SK-N-SH (cell line): ENCODE measurements at regions not wholly inside any gene's neighbourhood (a gene's known extent, or its start where the extent isn't known, plus 50 kb on each side); places are given as distances from the start of the nearest gene placed in this dataset.

Experiments
- CTCF ChIA-PET: fragments of 300-600, 350-600 bp; formaldehyde crosslinking; extraction: SDS; loops from one replicate; lab custom pipeline; 2021; lab: Yijun Ruan, JAX
- POLR2A ChIA-PET: fragments of 350-600 bp; sonication (Branson Sonifier 250); formaldehyde crosslinking; extraction: SDS; loops from one replicate; lab custom pipeline; 2020; ENCODE audit warnings: antibody characterized with exemption, inconsistent platforms; lab: Yijun Ruan, JAX
- DNase-seq: peaks from one replicate; pipeline ENCODE4 v3.0.0; 2012
- H2AFZ ChIP-seq: fragments of 200-600 bp; sonication (generic); 2 replicates; pipeline ENCODE4 v1.8.1; 2016; ENCODE audit warnings: antibody characterized with exemption, mild to moderate bottlenecking, low read depth
- H3F3A ChIP-seq: fragments of 200-600 bp; sonication (generic); replicated peaks from 2 replicates; pipeline ENCODE3; 2016; ENCODE audit warnings: antibody characterized with exemption, mild to moderate bottlenecking; ENCODE audit not compliant: insufficient read depth
- H3K27ac ChIP-seq, 2 experiments: fragments of 200-500 bp in 1 of 2; fragments of 200-600 bp in 1 of 2; sonication (Bioruptor generic) in 1 of 2; sonication (generic), shearing (Covaris generic) in 1 of 2; 2 replicates each; pipeline versions ENCODE4 v1.5.1 to v1.6.1; 2014 to 2016; ENCODE audit warnings: low read depth in 2 of 2, inconsistent platforms in 1 of 2, low read length in 1 of 2, mild to moderate bottlenecking in 1 of 2, mixed read lengths in 1 of 2
- H3K27me3 ChIP-seq: fragments of 200-600 bp; sonication (generic), shearing (Covaris generic); 2 replicates; pipeline ENCODE4 v1.6.1; 2016; ENCODE audit warnings: mixed run types; ENCODE audit not compliant: insufficient read depth
- H3K36me3 ChIP-seq, 2 experiments: fragments of 200-500 bp in 1 of 2; fragments of 200-600 bp in 1 of 2; sonication (Bioruptor generic) in 1 of 2; sonication (generic) in 1 of 2; replicated peaks in 1 of 2; 2 replicates each; pipeline versions ENCODE3 to v1.5.1; 2014 to 2016; ENCODE audit warnings: low read length in 1 of 2, mild to moderate bottlenecking in 1 of 2; ENCODE audit not compliant: insufficient read depth in 2 of 2, control insufficient read depth in 1 of 2
- H3K4me1 ChIP-seq, 2 experiments: fragments of 200-500 bp in 1 of 2; fragments of 200-600 bp in 1 of 2; sonication (Bioruptor generic) in 1 of 2; sonication (generic), shearing (Covaris generic) in 1 of 2; 2 replicates each; pipeline versions ENCODE4 v1.5.1 to v1.6.1; 2014 to 2016; ENCODE audit warnings: low read depth in 1 of 2, low read length in 1 of 2, mixed run types in 1 of 2; ENCODE audit not compliant: insufficient read depth in 2 of 2, control insufficient read depth in 1 of 2
- H3K4me2 ChIP-seq: fragments of 200-600 bp; sonication (generic), shearing (Covaris generic); 2 replicates; pipeline ENCODE4 v1.6.1; 2017; ENCODE audit warnings: mixed run types
- H3K4me3 ChIP-seq, 2 experiments: fragments of 200-500 bp in 1 of 2; fragments of 200-600 bp in 1 of 2; sonication (Bioruptor generic) in 1 of 2; sonication (generic), shearing (Covaris generic) in 1 of 2; 2 replicates each; pipeline versions ENCODE4 v1.5.1 to v1.8.1; 2014 to 2016; ENCODE audit warnings: low read depth in 2 of 2, inconsistent platforms in 1 of 2, low read length in 1 of 2, mild to moderate bottlenecking in 1 of 2, mixed read lengths in 1 of 2, moderate library complexity in 1 of 2
- H3K79me2 ChIP-seq: fragments of 200-600 bp; sonication (generic); 2 replicates; pipeline ENCODE4 v1.8.1; 2017; ENCODE audit warnings: mild to moderate bottlenecking; ENCODE audit not compliant: insufficient read depth
- H3K9ac ChIP-seq: fragments of 200-600 bp; sonication (generic); 2 replicates; pipeline ENCODE4 v1.6.1; 2017; ENCODE audit warnings: mixed run types
- H3K9me2 ChIP-seq: fragments of 200-600 bp; sonication (generic); 2 replicates; pipeline ENCODE4 v1.6.1; 2017; ENCODE audit warnings: mixed run types
- H3K9me3 ChIP-seq: fragments of 200-600 bp; sonication (generic); 2 replicates; pipeline ENCODE4 v1.6.1; 2017; ENCODE audit warnings: mixed run types, mild to moderate bottlenecking, moderate library complexity
- H4K20me1 ChIP-seq: fragments of 200-600 bp; sonication (generic); 2 replicates; pipeline ENCODE4 v1.6.1; 2017; ENCODE audit warnings: mild to moderate bottlenecking, mixed run types; ENCODE audit not compliant: insufficient read depth
- ELF1 ChIP-seq: IDR thresholded peaks from 2 replicates; pipeline ENCODE4 v1.4.0; 2012
- EP300 ChIP-seq, 2 experiments: IDR thresholded peaks; 2 replicates each; pipeline versions ENCODE4 v1.4.0 to v1.6.1; 2012; ENCODE audit warnings: borderline replicate concordance in 1 of 2, low read depth in 1 of 2, low read length in 1 of 2
- FOSL2 ChIP-seq: IDR thresholded peaks from 2 replicates; pipeline ENCODE4 v1.4.0; 2012; ENCODE audit warnings: low read depth, mild to moderate bottlenecking, moderate library complexity, borderline replicate concordance
- FOXJ3 ChIP-seq: sonication (generic); formaldehyde crosslinking; IDR thresholded peaks from 2 replicates; pipeline ENCODE4 v1.5.1; 2020; ENCODE audit warnings: mild to moderate bottlenecking, missing genetic modification reagents
- FOXM1 ChIP-seq: IDR thresholded peaks from 2 replicates; pipeline ENCODE4 v1.4.0; 2012; ENCODE audit warnings: low read depth, mild to moderate bottlenecking
- GABPA ChIP-seq: IDR thresholded peaks from 2 replicates; pipeline ENCODE4 v1.4.0; 2012; ENCODE audit warnings: low read depth, mild to moderate bottlenecking
- GATA2 ChIP-seq: sonication (generic); formaldehyde crosslinking; IDR thresholded peaks from 2 replicates; pipeline ENCODE4 v1.5.0; 2020; ENCODE audit warnings: mild to moderate bottlenecking, missing genetic modification reagents
- JUND ChIP-seq: IDR thresholded peaks from 2 replicates; pipeline ENCODE4 v1.4.0; 2012
- MEF2A ChIP-seq: IDR thresholded peaks from 2 replicates; pipeline ENCODE4 v1.4.0; 2012; ENCODE audit warnings: low read depth, borderline replicate concordance
- POLR2AphosphoS5 ChIP-seq: IDR thresholded peaks from 2 replicates; pipeline ENCODE4 v1.6.1; 2012; ENCODE audit warnings: low read depth, low read length
- RFX5 ChIP-seq: IDR thresholded peaks from 2 replicates; pipeline ENCODE4 v1.6.1; 2012; ENCODE audit warnings: mild to moderate bottlenecking, improper control_type of control experiment, low read length
- SIN3A ChIP-seq: IDR thresholded peaks from 2 replicates; pipeline ENCODE4 v1.6.1; 2012; ENCODE audit warnings: low read depth, mild to moderate bottlenecking, low read length, moderate library complexity, borderline replicate concordance
- SMC3 ChIP-seq: IDR thresholded peaks from 2 replicates; pipeline ENCODE4 v1.6.1; 2012; ENCODE audit warnings: low read depth, low read length, improper control_type of control experiment
- TAF1 ChIP-seq: IDR thresholded peaks from 2 replicates; pipeline ENCODE4 v1.6.1; 2012; ENCODE audit warnings: low read depth, mild to moderate bottlenecking, low read length, moderate library complexity, borderline replicate concordance
- TCF12 ChIP-seq: IDR thresholded peaks from 2 replicates; pipeline ENCODE4 v1.4.0; 2012
- WGBS: methylation state at CpG from one replicate; pipeline ENCODE4 v1.1.6; 2017; ENCODE audit warnings: low lambda C conversion rate; 5-methylcytosine and 5-hydroxymethylcytosine counted together
- TF ChIP-seq, protein P1 (sequence below): IDR thresholded peaks from 2 replicates; pipeline ENCODE4; 2012
- TF ChIP-seq, protein P2 (sequence below): IDR thresholded peaks from 2 replicates; pipeline ENCODE4 v1.4.0; 2012; ENCODE audit warnings: low read depth, borderline replicate concordance
- TF ChIP-seq, protein P3 (sequence below): fragments of 150-350 bp; IDR thresholded peaks from 2 replicates; pipeline ENCODE4 v1.6.1; 2016; ENCODE audit warnings: mild to moderate bottlenecking, low read depth, low read length
- TF ChIP-seq, protein P4 (sequence below): fragments of 200-600 bp; sonication (generic); IDR thresholded peaks from 2 replicates; pipeline ENCODE4 v1.6.1; 2017; ENCODE audit warnings: antibody characterized with exemption, mild to moderate bottlenecking, moderate library complexity

DNA sequence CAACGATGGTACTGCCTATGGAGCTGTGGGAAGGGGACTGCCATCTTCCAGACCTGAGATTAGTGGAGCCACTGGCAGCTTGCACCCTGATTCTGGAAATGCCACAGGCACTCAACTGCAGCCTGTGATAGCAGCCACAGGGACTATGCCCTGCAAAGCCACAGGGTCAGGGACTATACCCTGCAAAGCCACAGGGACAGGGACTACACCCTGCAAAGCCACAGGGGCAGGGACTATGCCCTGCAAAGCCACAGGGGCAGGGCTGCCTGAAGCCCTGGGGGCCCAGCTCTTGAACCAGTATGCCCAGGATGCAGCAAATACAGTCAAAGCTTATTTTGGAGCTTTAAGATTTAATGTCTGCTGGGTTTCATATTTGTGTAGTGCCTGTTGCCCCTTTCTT is 346.6 kb downstream of the C6orf118 start:
- ChIA-PET CTCF (no interaction called here), POLR2A (no interaction called here)
- H3K4me1 ChIP-seq = no peaks in the 10 kb centered on the region
- no peaks in the 10 kb centered on the region for H3K9me2 ChIP-seq
- no peak overlapping the region for H3K9ac ChIP-seq
- no peak overlapping the region for H3K4me3 ChIP-seq
- H3F3A ChIP-seq = no peaks in the 10 kb centered on the region
- H3K79me2 ChIP-seq = no peaks in the 10 kb centered on the region
- 0% methylated on average over 1 of the region's 1 CpG for WGBS
- H3K27ac ChIP-seq = no peak overlapping the region
- no peaks in the 10 kb centered on the region for H3K36me3 ChIP-seq
- no peak for TF ChIP-seq FOXJ3 (CRISPR knock-in tag)
- no peak for TF ChIP-seq SMC3
- TF ChIP-seq, protein P1, sequence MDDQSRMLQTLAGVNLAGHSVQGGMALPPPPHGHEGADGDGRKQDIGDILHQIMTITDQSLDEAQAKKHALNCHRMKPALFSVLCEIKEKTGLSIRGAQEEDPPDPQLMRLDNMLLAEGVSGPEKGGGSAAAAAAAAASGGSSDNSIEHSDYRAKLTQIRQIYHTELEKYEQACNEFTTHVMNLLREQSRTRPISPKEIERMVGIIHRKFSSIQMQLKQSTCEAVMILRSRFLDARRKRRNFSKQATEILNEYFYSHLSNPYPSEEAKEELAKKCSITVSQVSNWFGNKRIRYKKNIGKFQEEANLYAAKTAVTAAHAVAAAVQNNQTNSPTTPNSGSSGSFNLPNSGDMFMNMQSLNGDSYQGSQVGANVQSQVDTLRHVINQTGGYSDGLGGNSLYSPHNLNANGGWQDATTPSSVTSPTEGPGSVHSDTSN = no peak
- no peak for TF ChIP-seq TCF12
- no peak for TF ChIP-seq TAF1
- TF ChIP-seq, protein P2, sequence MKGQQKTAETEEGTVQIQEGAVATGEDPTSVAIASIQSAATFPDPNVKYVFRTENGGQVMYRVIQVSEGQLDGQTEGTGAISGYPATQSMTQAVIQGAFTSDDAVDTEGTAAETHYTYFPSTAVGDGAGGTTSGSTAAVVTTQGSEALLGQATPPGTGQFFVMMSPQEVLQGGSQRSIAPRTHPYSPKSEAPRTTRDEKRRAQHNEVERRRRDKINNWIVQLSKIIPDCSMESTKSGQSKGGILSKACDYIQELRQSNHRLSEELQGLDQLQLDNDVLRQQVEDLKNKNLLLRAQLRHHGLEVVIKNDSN = no peak
- TF ChIP-seq FOSL2 = no peak
- no peak for TF ChIP-seq POLR2AphosphoS5
- no peak for TF ChIP-seq JUND
- TF ChIP-seq ELF1 = no peak
- TF ChIP-seq SIN3A = no peak
- TF ChIP-seq GATA2 (CRISPR knock-in tag) = no peak
- no peak for TF ChIP-seq MEF2A
- no peak for TF ChIP-seq GABPA
- TF ChIP-seq, protein P3, sequence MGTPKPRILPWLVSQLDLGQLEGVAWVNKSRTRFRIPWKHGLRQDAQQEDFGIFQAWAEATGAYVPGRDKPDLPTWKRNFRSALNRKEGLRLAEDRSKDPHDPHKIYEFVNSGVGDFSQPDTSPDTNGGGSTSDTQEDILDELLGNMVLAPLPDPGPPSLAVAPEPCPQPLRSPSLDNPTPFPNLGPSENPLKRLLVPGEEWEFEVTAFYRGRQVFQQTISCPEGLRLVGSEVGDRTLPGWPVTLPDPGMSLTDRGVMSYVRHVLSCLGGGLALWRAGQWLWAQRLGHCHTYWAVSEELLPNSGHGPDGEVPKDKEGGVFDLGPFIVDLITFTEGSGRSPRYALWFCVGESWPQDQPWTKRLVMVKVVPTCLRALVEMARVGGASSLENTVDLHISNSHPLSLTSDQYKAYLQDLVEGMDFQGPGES = no peak
- TF ChIP-seq, protein P4, sequence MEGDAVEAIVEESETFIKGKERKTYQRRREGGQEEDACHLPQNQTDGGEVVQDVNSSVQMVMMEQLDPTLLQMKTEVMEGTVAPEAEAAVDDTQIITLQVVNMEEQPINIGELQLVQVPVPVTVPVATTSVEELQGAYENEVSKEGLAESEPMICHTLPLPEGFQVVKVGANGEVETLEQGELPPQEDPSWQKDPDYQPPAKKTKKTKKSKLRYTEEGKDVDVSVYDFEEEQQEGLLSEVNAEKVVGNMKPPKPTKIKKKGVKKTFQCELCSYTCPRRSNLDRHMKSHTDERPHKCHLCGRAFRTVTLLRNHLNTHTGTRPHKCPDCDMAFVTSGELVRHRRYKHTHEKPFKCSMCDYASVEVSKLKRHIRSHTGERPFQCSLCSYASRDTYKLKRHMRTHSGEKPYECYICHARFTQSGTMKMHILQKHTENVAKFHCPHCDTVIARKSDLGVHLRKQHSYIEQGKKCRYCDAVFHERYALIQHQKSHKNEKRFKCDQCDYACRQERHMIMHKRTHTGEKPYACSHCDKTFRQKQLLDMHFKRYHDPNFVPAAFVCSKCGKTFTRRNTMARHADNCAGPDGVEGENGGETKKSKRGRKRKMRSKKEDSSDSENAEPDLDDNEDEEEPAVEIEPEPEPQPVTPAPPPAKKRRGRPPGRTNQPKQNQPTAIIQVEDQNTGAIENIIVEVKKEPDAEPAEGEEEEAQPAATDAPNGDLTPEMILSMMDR = no peak
- TF ChIP-seq RFX5 = no peak
- TF ChIP-seq EP300 (IDR thresholded peaks at IDR 0.05; ENCODE audit: borderline replicate concordance in 1 of 2, low read depth in 1 of 2, low read length in 1 of 2) = no peak
- TF ChIP-seq FOXM1 = no peak
- no peaks in the 10 kb centered on the region for H3K27me3 ChIP-seq
- H3K4me2 ChIP-seq = no peak overlapping the region
- H3K9me3 ChIP-seq = 0 out of 2 replicates have a peak, but pooled peaks cover 5% of the 10 kb centered on the region
- H4K20me1 ChIP-seq = no peaks in the 10 kb centered on the region
- H2AFZ ChIP-seq = no peak overlapping the region
- DNase-seq = no peak
